ENCODE measurements at regions not wholly inside any gene's neighbourhood (a gene's known extent, or its start where the extent isn't known, plus 50 kb on each side); places are given as distances from the start of the nearest gene placed in this dataset.

DNA sequence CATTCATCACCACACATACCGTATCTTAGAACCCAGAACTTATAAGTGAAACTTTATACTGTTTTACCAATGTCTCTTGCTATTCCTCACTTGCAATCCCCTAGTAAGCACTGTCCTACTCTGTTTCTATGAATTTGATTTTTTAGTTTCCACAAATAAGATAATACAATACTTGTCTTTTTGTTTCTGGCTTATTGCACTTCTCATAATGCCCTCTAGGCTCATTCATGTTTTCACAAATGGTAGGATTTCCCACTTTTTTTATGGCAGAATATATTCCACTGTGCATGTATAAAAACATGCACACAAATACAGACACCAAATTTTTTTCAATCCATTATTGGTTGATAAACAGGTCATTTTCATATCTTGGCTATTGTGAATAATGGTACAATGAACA lies 1742.3 kb upstream of the NUDT12 start:
- no peaks in the 10 kb centered on the region for H3F3A ChIP-seq (ENCODE audit: insufficient read depth, low read length)
- TF ChIP-seq, protein P1, sequence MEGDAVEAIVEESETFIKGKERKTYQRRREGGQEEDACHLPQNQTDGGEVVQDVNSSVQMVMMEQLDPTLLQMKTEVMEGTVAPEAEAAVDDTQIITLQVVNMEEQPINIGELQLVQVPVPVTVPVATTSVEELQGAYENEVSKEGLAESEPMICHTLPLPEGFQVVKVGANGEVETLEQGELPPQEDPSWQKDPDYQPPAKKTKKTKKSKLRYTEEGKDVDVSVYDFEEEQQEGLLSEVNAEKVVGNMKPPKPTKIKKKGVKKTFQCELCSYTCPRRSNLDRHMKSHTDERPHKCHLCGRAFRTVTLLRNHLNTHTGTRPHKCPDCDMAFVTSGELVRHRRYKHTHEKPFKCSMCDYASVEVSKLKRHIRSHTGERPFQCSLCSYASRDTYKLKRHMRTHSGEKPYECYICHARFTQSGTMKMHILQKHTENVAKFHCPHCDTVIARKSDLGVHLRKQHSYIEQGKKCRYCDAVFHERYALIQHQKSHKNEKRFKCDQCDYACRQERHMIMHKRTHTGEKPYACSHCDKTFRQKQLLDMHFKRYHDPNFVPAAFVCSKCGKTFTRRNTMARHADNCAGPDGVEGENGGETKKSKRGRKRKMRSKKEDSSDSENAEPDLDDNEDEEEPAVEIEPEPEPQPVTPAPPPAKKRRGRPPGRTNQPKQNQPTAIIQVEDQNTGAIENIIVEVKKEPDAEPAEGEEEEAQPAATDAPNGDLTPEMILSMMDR (IDR thresholded peaks at IDR 0.05; ENCODE audit: low read length) = no peak
- TF ChIP-seq EZH2 (IDR thresholded peaks at IDR 0.05; ENCODE audit: borderline replicate concordance, low read length) = no peak
- H3K9me3 ChIP-seq (ENCODE audit: low read length) = no peaks in the 10 kb centered on the region
- no peaks in the 10 kb centered on the region for H3K27me3 ChIP-seq (ENCODE audit: insufficient read depth, low read length)
- H2AFZ ChIP-seq (ENCODE audit: low read length) = no peak overlapping the region
- no peaks in the 10 kb centered on the region for H3K9me2 ChIP-seq (ENCODE audit: low read depth, low read length)
- H3K4me1 ChIP-seq (ENCODE audit: insufficient read depth, low read length, severe bottlenecking) = no peaks in the 10 kb centered on the region
- no peak overlapping the region for H3K4me2 ChIP-seq (ENCODE audit: low read length)
- no peak overlapping the region for H3K27ac ChIP-seq (ENCODE audit: low read depth, low read length, poor library complexity, severe bottlenecking)
- H3K9ac ChIP-seq (ENCODE audit: low read length) = no peak overlapping the region
- no peaks in the 10 kb centered on the region for H3K79me2 ChIP-seq (ENCODE audit: insufficient read depth, low read length)
- no peaks in the 10 kb centered on the region for H4K20me1 ChIP-seq (ENCODE audit: insufficient read depth, low read length)
- H3K36me3 ChIP-seq (ENCODE audit: insufficient read depth, low read length) = no peaks in the 10 kb centered on the region
- H3K4me3 ChIP-seq (ENCODE audit: low read depth, low read length, poor library complexity, severe bottlenecking) = no peak overlapping the region

DNA sequence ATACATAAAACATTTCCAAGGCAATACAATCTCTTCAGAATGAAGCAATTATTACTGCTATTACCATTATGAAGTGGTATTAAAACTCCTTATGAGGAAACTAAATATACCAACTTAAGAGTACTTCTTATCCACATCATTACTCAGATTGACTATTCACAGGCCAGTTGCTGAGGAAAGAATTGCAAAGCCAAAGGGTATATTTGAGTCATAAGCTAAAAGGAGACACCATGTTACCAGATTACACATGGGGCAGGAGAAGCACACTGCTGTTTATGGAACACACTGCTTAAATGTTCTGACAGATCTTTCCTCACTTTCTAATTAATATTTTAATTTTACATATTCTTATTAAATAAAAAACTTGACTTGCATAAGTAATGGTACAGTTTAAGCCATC lies 1726.4 kb upstream of the NUDT12 start:
- H3K27me3 ChIP-seq (ENCODE audit: insufficient read depth, low read length) = no peaks in the 10 kb centered on the region
- no peak overlapping the region for H3K9ac ChIP-seq (ENCODE audit: low read length)
- H3K9me2 ChIP-seq (ENCODE audit: low read depth, low read length) = no peaks in the 10 kb centered on the region
- H3K4me2 ChIP-seq (ENCODE audit: low read length) = no peak overlapping the region
- H3F3A ChIP-seq (ENCODE audit: insufficient read depth, low read length) = no peaks in the 10 kb centered on the region
- H3K27ac ChIP-seq (ENCODE audit: low read depth, low read length, poor library complexity, severe bottlenecking) = no peak overlapping the region
- H3K79me2 ChIP-seq (ENCODE audit: insufficient read depth, low read length) = no peaks in the 10 kb centered on the region
- no peaks in the 10 kb centered on the region for H3K4me1 ChIP-seq (ENCODE audit: insufficient read depth, low read length, severe bottlenecking)
- no peak overlapping the region for H2AFZ ChIP-seq (ENCODE audit: low read length)
- H4K20me1 ChIP-seq (ENCODE audit: insufficient read depth, low read length) = no peaks in the 10 kb centered on the region
- no peaks in the 10 kb centered on the region for H3K36me3 ChIP-seq (ENCODE audit: insufficient read depth, low read length)
- H3K9me3 ChIP-seq (ENCODE audit: low read length) = no peaks in the 10 kb centered on the region
- H3K4me3 ChIP-seq (ENCODE audit: low read depth, low read length, poor library complexity, severe bottlenecking) = no peak overlapping the region
- no peak for TF ChIP-seq EZH2 (IDR thresholded peaks at IDR 0.05; ENCODE audit: borderline replicate concordance, low read length)
- TF ChIP-seq, protein P1 (IDR thresholded peaks at IDR 0.05; ENCODE audit: low read length) = no peak

DNA sequence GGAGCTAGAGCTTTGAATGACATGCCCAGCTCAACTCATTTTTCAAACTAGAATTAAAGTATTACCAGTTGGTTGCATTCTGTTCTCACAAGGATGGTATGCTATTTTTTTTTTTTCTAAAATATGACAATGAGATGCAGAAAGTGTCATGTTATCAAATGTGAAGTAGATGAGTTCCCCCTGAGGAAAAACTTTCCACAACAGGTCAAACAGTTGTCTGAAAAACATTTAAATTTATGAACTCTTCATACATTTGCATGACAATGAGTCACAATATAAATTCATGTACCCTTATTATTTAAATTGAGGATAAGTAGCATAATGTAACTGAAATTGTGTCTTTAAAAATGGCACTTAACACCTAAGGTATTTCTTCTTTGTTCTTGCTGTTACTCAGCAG lies 1720.5 kb upstream of the NUDT12 start:
- Histone ChIP-seq H3K36me3 (ENCODE audit: insufficient read depth, low read length) (no peaks in the 10 kb centered on the region), H3K4me1 (ENCODE audit: insufficient read depth, low read length, severe bottlenecking) (no peaks in the 10 kb centered on the region), H3K27me3 (ENCODE audit: insufficient read depth, low read length) (no peaks in the 10 kb centered on the region), H3K27ac (ENCODE audit: low read depth, low read length, poor library complexity, severe bottlenecking) (no peak overlapping the region), H4K20me1 (ENCODE audit: insufficient read depth, low read length) (no peaks in the 10 kb centered on the region), H2AFZ (ENCODE audit: low read length) (no peak overlapping the region), H3K4me2 (ENCODE audit: low read length) (no peak overlapping the region), H3K9me3 (ENCODE audit: low read length) (no peaks in the 10 kb centered on the region), H3F3A (ENCODE audit: insufficient read depth, low read length) (no peaks in the 10 kb centered on the region), H3K9ac (ENCODE audit: low read length) (no peak overlapping the region), H3K79me2 (ENCODE audit: insufficient read depth, low read length) (no peaks in the 10 kb centered on the region), H3K9me2 (ENCODE audit: low read depth, low read length) (no peaks in the 10 kb centered on the region), H3K4me3 (ENCODE audit: low read depth, low read length, poor library complexity, severe bottlenecking) (no peak overlapping the region)
- TF ChIP-seq, protein P1 (IDR thresholded peaks at IDR 0.05; ENCODE audit: low read length) = no peak
- TF ChIP-seq EZH2 (IDR thresholded peaks at IDR 0.05; ENCODE audit: borderline replicate concordance, low read length) = no peak
